CD4-positive, alpha-beta T cell treated with Interleukin-2 at 100 ng/mL for 4 hours (primary cell): ENCODE measurements at regions not wholly inside any gene's neighbourhood (a gene's known extent, or its start where the extent isn't known, plus 50 kb on each side); places are given as distances from the start of the nearest gene placed in this dataset.

Experiments
- DNase-seq: peaks from one replicate; pipeline ENCODE4 v3.0.0-alpha.2; 2020; ENCODE audit warnings: low spot score

- DNase-seq = no peak
Measured at GRCh38 chr3:124409650-124410275, 320.5 kb upstream of the UMPS start.

DNA sequence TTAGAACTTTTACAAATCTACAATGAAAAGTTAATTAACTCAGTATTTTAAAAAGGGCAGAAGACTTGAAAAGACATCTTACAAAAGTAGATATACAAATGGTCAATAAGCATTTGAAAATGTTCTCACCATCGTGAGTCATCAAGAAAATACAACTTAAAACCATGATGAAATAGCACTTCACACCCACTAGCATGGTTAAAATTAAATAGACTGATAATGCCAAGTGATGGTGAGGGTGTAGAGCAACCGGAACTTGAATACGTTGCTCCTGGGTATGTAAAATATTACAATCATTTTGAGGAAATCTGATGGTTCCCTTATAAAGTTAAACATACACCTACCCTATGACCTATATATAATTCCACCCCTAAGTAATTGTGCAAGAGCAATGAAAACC lies 319.8 kb upstream of the UMPS start:
- DNase-seq = no peak

DNA sequence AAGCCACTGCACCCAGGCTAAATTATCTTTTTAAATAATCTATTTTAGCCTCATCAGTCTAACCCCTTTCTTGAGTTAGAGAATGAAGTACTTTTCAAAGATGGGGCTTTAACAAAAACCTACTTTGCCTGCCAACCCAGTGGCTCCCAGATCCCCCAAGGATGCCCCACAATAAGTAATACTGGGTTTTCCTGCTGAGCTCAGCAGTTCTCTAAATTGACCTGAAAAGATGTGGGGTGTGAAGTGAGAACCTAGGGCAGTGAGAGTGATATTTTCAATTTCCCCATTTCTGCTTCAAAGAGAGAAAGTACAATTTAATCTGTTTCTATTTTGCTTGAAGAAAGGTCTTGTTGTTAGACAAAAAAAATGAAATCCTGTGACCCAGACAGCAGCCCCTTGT lies 318.5 kb upstream of the UMPS start:
- DNase-seq = no peak

DNA sequence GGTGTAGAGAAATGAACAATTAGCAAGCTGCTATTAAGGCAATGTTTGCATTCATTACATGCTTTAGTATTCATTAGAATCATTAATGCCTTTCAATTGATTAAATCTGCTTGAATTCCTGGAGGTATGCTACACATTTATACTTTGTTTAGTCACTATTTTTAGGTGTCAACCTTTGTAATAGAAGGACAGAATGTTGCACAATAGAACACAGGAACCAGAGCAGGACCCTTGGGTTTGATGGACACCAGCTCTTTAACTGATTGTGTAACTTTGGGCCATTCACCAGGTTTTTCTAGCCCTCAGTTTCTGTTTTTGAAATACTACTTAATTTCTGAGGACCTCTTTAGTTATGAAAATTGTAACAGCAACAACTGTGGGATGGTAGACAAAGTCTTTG lies 317.6 kb upstream of the UMPS start:
- DNase-seq = no peak

DNA sequence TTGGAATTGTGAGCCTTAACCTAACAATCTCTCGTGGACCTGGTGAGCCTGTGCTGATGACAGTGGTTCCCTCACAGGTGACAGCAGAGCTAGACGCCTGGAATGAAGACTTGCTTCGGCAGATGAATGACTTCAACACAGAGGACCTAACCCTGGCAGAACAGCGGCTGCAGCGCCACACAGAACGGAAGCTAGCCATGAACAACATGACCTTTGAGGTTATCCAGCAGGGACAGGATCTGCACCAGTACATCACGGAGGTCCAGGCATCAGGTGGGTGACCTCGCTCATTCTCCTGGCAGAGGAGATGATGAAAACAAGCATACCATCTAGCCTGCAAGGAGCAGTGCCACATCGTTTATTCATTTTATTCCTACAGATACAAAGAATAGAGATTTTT lies 316.9 kb upstream of the UMPS start:
- DNase-seq = no peak

DNA sequence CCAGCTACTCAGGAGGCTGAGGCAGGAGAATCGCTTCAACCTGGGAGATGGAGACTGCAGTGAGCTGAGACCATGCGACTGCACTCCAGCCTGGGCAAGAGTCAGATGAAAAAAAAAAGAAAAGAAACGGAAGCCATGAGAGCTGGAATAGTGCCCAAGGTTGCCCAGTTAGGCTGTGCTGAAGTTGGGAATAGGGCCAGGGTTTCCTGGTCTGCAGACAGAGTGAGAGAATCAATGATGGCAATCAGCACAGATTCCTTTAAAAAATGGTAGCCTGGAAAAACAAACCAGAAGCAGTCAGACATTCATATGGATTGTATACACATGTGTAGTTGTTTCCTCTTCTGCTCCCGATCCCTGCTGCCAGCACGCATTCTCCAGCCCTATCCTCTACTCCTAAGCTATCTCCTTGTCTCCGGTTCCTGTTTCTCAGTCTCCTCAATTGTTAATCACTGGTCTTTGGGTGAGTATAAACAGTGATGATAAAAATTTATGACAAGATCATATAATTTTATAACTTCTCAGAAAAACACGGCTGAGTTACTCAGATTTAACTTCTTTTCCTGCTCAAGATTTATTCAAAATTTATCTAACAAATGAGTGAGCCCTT lies 316.2 kb upstream of the UMPS start:
- DNase-seq = no peak

- no peak for DNase-seq
Measured at GRCh38 chr3:124415446-124415960, 314.7 kb upstream of the UMPS start.

GRCh38 chr3:124419303-124419702 lies 310.9 kb upstream of the UMPS start:
- DNase-seq = no peak

- no peak for DNase-seq
Measured at GRCh38 chr3:124420392-124420791, 309.9 kb upstream of the UMPS start.

- DNase-seq = no peak
Measured at GRCh38 chr3:124422805-124423204, 307.4 kb upstream of the UMPS start.

GRCh38 chr3:124424396-124424795 lies 305.9 kb upstream of the UMPS start:
- no peak for DNase-seq

- DNase-seq = no peak
Measured at GRCh38 chr3:124425972-124426371, 304.3 kb upstream of the UMPS start.

GRCh38 chr3:124428372-124429128 lies 301.7 kb upstream of the UMPS start:
- DNase-seq = no peak

DNA sequence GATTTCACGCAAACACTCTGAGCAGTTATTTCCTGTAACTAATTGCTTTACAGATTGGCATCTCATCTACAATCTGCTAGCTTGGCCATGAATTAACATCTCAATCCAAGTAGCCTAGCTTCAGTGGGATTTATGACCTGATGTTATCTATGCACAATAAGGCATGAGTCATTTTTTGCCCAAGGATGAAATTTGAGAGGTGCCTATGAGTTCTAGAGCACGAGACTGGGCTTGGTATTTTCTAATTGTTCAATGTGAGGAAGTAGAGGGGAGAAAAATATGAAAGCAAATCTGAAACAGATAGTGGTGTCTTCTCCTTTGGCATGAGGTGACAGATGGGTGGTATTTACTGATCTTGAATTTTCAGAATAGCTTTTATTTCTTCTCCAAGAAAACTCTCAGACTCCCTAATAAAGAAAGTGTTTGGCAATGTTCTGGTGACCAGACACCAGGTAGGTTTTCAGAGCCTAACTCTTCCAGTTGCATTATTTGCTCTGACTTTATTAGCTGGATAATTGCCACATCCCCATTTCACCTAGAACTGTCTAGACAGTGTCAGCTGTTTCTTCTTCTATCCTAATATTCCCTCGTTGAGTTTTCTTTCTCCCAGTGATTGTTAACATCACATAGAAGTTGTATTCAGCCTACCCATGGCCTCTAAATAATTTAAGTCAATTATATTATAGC lies 301.0 kb upstream of the UMPS start:
- no peak for DNase-seq

DNA sequence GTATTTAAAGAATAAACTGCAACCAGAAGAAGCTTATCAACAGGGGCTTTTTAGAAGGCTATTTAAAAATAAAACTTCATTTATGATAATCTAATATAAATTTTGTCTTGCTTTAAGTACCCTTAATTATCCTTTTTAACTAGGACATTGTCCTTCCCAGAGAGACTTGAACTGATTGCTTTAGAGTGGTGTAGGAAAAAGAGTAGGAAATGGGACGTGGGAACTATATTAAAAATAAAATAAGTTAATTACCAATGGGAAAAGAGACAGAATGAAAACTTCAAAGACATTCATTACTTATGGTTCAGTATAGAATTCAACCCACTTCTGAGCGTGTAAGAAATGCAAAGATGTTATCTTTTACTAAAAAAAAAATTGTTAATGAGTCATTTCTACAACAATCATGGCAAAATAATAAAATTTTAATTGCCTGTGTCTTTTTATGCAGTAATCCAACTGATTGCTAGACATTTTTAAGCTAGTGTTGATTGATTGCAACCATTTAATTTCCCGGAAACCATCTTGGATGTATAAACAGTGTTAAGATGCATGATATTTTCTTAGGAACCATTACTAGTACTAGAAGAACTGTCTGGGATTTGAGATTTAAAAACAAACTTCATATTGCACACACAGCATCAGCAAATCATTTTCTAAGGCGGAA lies 298.8 kb upstream of the UMPS start:
- DNase-seq = no peak

DNA sequence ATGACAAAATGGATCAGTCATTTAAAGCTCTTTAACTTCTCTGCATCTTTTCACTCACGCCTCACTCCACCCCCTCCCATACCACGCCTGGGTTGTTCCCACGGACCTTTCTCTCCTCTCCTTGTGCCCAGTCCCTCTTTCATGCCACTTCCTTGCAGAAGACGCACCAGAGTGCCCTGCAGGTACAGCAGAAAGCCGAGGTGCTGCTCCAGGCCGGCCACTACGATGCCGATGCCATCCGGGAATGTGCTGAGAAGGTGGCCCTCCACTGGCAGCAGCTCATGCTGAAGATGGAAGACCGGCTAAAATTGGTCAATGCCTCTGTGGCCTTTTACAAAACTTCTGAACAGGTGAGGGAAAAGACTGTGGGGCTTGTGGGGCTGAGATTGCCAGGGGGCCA lies 296.1 kb upstream of the UMPS start:
- no peak for DNase-seq

- DNase-seq = no peak
Measured at GRCh38 chr3:124435467-124435866, 294.8 kb upstream of the UMPS start.

DNA sequence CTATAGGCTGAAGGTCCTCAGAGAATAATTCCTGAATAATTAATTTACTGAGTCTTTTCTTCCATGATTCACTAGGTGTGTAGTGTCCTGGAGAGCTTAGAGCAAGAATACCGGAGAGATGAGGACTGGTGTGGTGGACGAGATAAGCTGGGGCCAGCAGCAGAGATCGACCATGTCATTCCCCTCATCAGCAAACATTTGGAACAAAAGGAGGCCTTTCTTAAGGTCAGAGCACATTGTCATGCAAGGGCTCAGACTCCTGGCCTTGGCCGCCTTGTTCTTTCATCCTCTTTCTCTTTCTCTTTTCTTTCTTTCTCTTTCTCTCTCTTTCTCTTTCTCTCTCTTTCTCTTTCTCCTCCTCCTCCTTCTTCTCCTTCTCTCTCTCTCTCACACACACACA lies 291.4 kb upstream of the UMPS start:
- no peak for DNase-seq

DNA sequence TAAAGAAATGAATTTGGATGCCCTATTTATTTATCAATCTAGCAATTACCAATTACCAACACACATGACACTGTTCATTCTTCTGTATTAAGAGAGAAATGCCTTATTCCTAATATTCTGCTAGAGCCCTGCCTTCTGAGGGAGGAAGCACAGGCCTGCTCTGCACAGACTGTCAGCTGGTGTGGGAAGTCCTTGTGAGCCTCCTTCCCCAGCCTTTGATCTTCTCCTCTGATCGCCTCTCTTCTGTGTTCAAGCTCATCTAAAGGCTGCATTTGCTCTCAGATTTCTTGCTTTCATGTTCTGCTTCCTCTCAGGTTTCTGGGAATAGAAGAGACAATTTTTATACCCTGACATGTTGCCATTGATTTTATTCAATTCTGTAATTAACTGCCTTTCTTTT lies 290.6 kb upstream of the UMPS start:
- DNase-seq = no peak

DNA sequence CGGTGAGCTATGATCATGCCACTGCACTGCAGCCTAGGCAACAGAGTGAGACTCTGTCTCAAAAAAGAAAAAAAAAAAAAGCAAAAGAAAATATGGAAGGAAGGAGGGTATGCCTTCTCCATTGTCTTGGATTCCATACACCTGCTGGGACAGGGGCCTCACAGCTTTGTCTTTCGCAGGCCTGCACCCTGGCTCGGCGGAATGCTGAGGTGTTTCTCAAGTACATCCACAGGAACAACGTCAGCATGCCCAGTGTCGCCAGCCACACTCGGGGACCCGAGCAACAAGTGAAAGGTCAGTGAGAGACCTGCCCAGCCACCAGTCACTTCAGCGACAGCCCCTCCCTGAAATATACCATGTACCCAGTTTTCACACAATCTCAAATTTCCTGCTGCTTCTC lies 288.5 kb upstream of the UMPS start:
- no peak for DNase-seq

- no peak for DNase-seq
Measured at GRCh38 chr3:124442463-124442862, 287.8 kb upstream of the UMPS start.

- no peak for DNase-seq
Measured at GRCh38 chr3:124443446-124443845, 286.8 kb upstream of the UMPS start.
